ENCODE measurements at regions not wholly inside any gene's neighbourhood (a gene's known extent, or its start where the extent isn't known, plus 50 kb on each side); places are given as distances from the start of the nearest gene placed in this dataset.

DNA sequence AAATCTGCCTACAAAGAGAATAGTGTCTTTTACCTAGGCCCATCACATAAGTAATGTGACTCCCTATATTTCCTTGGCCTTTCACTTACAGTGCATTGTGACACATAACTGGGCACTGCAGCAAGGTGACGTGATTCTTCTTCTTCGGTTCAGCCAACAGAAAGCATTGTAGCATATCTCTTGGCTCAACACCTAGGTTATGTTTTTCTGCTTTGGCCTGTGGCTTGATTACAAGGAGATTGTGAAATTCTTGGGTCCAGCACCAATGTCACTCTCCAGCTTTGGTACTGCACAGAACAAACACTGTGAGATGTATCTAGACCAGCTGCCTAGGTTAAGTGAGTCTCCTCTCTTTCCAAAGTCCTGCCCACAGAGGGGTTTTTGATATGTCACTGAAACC lies 995.1 kb upstream of the TSPY4 start:
- TF ChIP-seq, protein P1, sequence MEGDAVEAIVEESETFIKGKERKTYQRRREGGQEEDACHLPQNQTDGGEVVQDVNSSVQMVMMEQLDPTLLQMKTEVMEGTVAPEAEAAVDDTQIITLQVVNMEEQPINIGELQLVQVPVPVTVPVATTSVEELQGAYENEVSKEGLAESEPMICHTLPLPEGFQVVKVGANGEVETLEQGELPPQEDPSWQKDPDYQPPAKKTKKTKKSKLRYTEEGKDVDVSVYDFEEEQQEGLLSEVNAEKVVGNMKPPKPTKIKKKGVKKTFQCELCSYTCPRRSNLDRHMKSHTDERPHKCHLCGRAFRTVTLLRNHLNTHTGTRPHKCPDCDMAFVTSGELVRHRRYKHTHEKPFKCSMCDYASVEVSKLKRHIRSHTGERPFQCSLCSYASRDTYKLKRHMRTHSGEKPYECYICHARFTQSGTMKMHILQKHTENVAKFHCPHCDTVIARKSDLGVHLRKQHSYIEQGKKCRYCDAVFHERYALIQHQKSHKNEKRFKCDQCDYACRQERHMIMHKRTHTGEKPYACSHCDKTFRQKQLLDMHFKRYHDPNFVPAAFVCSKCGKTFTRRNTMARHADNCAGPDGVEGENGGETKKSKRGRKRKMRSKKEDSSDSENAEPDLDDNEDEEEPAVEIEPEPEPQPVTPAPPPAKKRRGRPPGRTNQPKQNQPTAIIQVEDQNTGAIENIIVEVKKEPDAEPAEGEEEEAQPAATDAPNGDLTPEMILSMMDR (IDR thresholded peaks at IDR 0.05 in 4 of 5, conservative IDR thresholded peaks at IDR 0.05 in 1 of 5), result no peak
- no peak for TF ChIP-seq POLR2A (IDR thresholded peaks at IDR 0.05)

Data from gastrocnemius medialis (tissue), 4 donors.